Peyer's patch (tissue), 4 donors: ENCODE measurements at regions not wholly inside any gene's neighbourhood (a gene's known extent, or its start where the extent isn't known, plus 50 kb on each side); places are given as distances from the start of the nearest gene placed in this dataset.

ENCODE experiments used
- CTCF ChIP-seq, 6 experiments: fragments of 450-650 bp in 4 of 6; fragments of 200-600 bp in 2 of 6; sonication (generic) in 1 of 6; IDR thresholded peaks; one replicate each; pipeline ENCODE4 v1.5.1; 2017 to 2019; ENCODE audit warnings: antibody characterized with exemption in 6 of 6, mild to moderate bottlenecking in 3 of 6, moderate library complexity in 1 of 6
- POLR2A ChIP-seq, 2 donors: fragments of 450-650 bp; IDR thresholded peaks; one replicate each; pipeline ENCODE4 v1.5.1; 2017; ENCODE audit warnings: antibody characterized with exemption in 2 of 2, mild to moderate bottlenecking in 2 of 2, moderate library complexity in 2 of 2

DNA sequence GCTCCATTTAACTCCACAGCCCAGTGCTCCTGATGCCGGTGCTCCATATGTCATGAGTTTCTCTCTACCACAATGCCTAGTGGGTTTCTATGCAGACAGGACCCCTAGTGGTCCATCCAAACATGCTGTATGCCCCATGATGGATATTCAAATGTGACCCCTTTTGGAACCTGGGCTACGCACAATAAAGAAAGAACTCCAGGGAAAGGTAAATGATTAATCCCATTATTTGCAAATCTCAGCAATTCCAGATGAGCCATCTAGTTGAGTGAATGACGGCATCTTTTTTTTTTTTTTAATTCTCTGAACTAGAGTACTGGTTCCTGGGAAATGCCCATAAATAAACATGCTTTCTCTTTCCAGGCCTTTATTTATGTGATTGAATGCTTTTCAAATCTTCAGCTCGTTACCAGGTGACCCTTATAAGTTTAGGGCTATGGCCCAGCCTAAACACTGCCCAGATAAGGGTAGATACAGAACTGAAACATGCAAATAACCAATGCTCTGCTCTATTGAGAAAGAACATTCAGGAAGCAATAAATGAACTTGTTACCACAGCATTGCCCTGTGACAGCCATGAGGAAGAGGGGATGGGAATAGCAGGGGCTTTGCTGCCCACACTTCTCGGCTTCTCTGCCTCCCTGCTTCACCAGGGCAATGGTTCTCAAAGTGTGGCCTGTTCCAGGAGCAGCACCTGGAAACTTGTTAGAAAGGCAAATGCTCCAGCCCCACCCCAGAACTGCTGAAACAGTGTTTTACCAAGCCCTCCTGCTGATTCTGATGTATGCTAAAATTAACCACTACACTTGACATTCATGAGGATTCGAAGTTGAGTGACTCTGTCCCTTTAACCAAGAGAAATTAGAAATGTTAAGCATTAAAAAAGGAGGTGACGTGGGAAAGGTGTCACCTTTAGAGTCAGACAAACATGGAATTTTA is 151.7 kb downstream of the SEC16B start:
- TF ChIP-seq CTCF (IDR thresholded peaks at IDR 0.05) (no peak), POLR2A (IDR thresholded peaks at IDR 0.05) (no peak)
